IPS-20b (cell line): ENCODE measurements at regions not wholly inside any gene's neighbourhood (a gene's known extent, or its start where the extent isn't known, plus 50 kb on each side); places are given as distances from the start of the nearest gene placed in this dataset.

Experiments used
- H3K27ac ChIP-seq: one replicate; pipeline ENCODE4 v1.5.1; 2013; ENCODE audit warnings: low read length
- H3K27me3 ChIP-seq: 2 replicates; pipeline ENCODE4 v1.6.1; 2013; ENCODE audit warnings: mild to moderate bottlenecking, low read length, inconsistent platforms; ENCODE audit not compliant: insufficient read depth
- H3K36me3 ChIP-seq: 2 replicates; pipeline ENCODE4 v1.6.1; 2013; ENCODE audit warnings: low read depth, mild to moderate bottlenecking, inconsistent platforms, low read length, moderate library complexity; ENCODE audit not compliant: insufficient read depth
- H3K4me1 ChIP-seq: 2 replicates; pipeline ENCODE4 v1.6.1; 2013; ENCODE audit warnings: mild to moderate bottlenecking, control low read depth, inconsistent platforms, low read length, moderate library complexity; ENCODE audit not compliant: insufficient read depth
- H3K4me3 ChIP-seq: 2 replicates; pipeline ENCODE4 v1.5.1; 2013; ENCODE audit warnings: mild to moderate bottlenecking, low read length, inconsistent platforms
- H3K9ac ChIP-seq: 2 replicates; pipeline ENCODE4 v1.6.1; 2013; ENCODE audit warnings: low read depth, mild to moderate bottlenecking, inconsistent platforms, low read length, moderate library complexity
- H3K9me3 ChIP-seq: 2 replicates; pipeline ENCODE4 v1.6.1; 2013; ENCODE audit warnings: mild to moderate bottlenecking, low read depth, low read length, inconsistent platforms; ENCODE audit not compliant: insufficient read depth

- no peaks in the 10 kb centered on the region for H3K9me3 ChIP-seq
- H3K4me3 ChIP-seq: no peak overlapping the region
- H3K36me3 ChIP-seq: no peaks in the 10 kb centered on the region
- no peak overlapping the region for H3K9ac ChIP-seq
- H3K27ac ChIP-seq: no peak overlapping the region
- no peaks in the 10 kb centered on the region for H3K27me3 ChIP-seq
- H3K4me1 ChIP-seq: no peaks in the 10 kb centered on the region
Observed at GRCh38 chr10:56844978-56845529, 484.0 kb upstream of the ZWINT start.

DNA sequence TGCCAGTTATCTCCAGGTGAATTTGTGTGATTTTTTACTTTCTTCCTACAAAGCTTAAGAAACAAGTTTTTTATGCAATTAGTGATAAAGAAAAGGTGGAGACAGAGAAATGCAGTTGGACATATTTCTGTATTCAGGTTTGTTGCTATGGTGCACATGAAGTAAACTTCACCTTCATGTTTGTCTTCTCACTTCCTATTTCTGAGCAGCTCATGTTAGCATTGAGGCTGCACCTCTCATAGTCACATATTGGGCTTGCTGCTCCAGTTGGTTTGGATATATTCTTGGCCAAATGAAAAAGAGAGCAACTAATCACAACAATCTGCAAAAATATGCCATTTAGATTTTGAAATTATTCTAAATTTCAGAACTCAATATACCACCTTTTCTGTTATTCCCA, 475.6 kb upstream of the ZWINT start:
- Histone ChIP-seq H3K4me1 (no peaks in the 10 kb centered on the region), H3K4me3 (no peak overlapping the region), H3K36me3 (no peaks in the 10 kb centered on the region), H3K9me3 (no peaks in the 10 kb centered on the region), H3K27me3 (no peaks in the 10 kb centered on the region), H3K27ac (no peak overlapping the region), H3K9ac (no peak overlapping the region)

DNA sequence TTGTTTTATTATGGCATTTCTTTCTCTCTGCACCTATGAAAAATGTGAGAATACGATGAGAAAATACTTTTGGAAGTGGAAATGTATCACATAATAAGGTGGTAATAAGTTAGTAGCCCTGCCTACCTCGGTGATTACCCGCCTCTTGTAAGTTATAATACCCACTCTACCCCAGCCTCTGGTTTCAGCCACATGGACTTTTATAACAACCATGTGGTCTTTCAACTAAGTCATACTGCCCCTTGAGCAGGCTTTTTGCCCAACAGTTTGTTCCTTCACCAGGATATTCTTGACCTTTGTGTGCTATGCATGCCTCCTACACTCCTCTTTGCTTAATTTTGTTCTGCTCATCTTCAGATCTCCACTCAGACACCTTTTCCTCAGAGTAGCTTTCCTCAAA, 470.6 kb upstream of the ZWINT start:
- Histone ChIP-seq H3K9me3 (no peaks in the 10 kb centered on the region), H3K27me3 (no peaks in the 10 kb centered on the region), H3K9ac (no peak overlapping the region), H3K4me1 (no peaks in the 10 kb centered on the region), H3K36me3 (no peaks in the 10 kb centered on the region), H3K27ac (no peak overlapping the region), H3K4me3 (no peak overlapping the region)

DNA sequence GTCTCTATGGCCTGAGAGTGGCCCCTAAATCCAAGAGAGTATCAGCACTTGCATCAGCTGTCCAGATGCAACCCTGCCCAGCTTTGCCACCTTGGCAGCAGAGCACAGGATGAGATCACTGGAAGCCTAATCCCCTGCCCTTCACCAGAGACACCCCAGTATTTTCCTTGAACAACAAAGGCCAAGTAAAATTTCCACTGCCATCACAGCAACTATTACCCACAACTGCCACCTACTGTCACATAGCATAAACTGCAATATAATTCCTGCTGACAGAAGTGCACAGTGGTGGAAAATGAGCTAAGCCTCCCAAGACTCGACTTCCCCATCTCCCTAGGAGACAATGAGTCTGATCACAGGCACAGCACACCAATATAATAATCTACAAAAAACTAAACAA, 462.8 kb upstream of the ZWINT start:
- Histone ChIP-seq H3K27ac (no peak overlapping the region), H3K9me3 (no peaks in the 10 kb centered on the region; the same call in 1 of the 2 replicates), H3K9ac (no peak overlapping the region), H3K36me3 (no peaks in the 10 kb centered on the region), H3K27me3 (no peaks in the 10 kb centered on the region), H3K4me3 (no peak overlapping the region), H3K4me1 (no peaks in the 10 kb centered on the region)

DNA sequence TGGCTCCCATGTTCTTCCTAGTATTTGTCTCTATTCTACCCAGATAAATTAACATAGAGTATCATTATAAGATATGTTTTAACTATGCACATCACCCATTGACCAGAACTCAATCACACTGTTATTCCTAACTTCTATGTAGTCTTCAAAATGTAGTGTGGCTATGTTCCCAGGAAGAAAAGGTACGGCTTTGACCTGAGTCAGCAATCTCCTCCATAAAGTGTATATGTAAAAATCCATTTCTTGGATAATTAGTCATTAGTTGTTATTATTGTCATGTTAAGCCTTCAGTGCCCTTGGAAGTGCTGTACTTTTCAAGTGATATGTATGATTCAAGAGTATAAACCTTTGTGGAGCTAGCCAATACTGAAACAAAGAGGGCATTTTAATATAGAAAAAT, 444.0 kb upstream of the ZWINT start:
- no peak overlapping the region for H3K9ac ChIP-seq
- no peak overlapping the region for H3K4me3 ChIP-seq
- no peaks in the 10 kb centered on the region for H3K9me3 ChIP-seq
- H3K27me3 ChIP-seq: no peaks in the 10 kb centered on the region
- no peaks in the 10 kb centered on the region for H3K36me3 ChIP-seq
- 0 out of 2 replicates have a peak, but pooled peaks cover 5% of the 10 kb centered on the region for H3K4me1 ChIP-seq
- H3K27ac ChIP-seq: no peak overlapping the region

GRCh38 chr10:56785292-56785691, 424.2 kb upstream of the ZWINT start:
- H3K4me1 ChIP-seq: no peaks in the 10 kb centered on the region
- no peaks in the 10 kb centered on the region for H3K36me3 ChIP-seq
- no peak overlapping the region for H3K9ac ChIP-seq
- no peaks in the 10 kb centered on the region for H3K27me3 ChIP-seq
- H3K9me3 ChIP-seq: no peaks in the 10 kb centered on the region
- H3K4me3 ChIP-seq: no peak overlapping the region
- no peak overlapping the region for H3K27ac ChIP-seq

GRCh38 chr10:56782503-56782902, 421.4 kb upstream of the ZWINT start:
- H3K36me3 ChIP-seq: no peaks in the 10 kb centered on the region
- H3K4me1 ChIP-seq: no peaks in the 10 kb centered on the region
- H3K27ac ChIP-seq: no peak overlapping the region
- H3K9me3 ChIP-seq: no peaks in the 10 kb centered on the region
- H3K9ac ChIP-seq: no peak overlapping the region
- no peaks in the 10 kb centered on the region for H3K27me3 ChIP-seq
- no peak overlapping the region for H3K4me3 ChIP-seq

DNA sequence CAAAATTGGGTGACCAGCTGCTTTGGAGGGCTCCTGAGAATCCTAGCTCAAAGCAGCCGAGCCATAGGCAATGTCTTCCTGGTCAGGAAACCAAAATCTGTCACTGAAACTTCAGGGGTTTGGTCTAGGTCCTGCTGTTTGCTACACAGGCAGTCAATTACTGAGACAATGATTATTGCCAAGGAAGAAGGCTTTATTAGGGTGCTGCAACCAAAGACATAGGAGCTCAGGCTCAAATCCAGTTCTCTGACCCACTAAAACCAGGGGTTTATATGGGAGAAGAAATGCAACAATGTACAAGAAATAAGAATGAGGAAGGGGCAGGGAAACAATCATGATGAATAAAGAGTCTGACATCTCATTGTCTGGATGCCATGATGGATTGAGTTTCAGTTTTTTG, 410.3 kb upstream of the ZWINT start:
- no peaks in the 10 kb centered on the region for H3K36me3 ChIP-seq
- H3K4me1 ChIP-seq: no peaks in the 10 kb centered on the region
- no peak overlapping the region for H3K9ac ChIP-seq
- H3K4me3 ChIP-seq: no peak overlapping the region
- no peak overlapping the region for H3K27ac ChIP-seq
- no peaks in the 10 kb centered on the region for H3K27me3 ChIP-seq
- peaks cover 38% of the 10 kb centered on the region for H3K9me3 ChIP-seq

GRCh38 chr10:56763090-56763489, 402.0 kb upstream of the ZWINT start:
- no peaks in the 10 kb centered on the region for H3K36me3 ChIP-seq
- H3K4me1 ChIP-seq: no peaks in the 10 kb centered on the region
- H3K27me3 ChIP-seq: no peaks in the 10 kb centered on the region
- no peak overlapping the region for H3K27ac ChIP-seq
- H3K4me3 ChIP-seq: no peak overlapping the region
- no peak overlapping the region for H3K9ac ChIP-seq
- H3K9me3 ChIP-seq: peaks cover 29% of the 10 kb centered on the region

- Histone ChIP-seq H3K27ac (no peak overlapping the region), H3K4me1 (no peaks in the 10 kb centered on the region), H3K9ac (no peak overlapping the region), H3K27me3 (no peaks in the 10 kb centered on the region), H3K36me3 (no peaks in the 10 kb centered on the region), H3K9me3 (0 out of 2 replicates have a peak, but pooled peaks cover 4% of the 10 kb centered on the region), H3K4me3 (no peak overlapping the region)
Observed at GRCh38 chr10:56745490-56745889, 384.4 kb upstream of the ZWINT start.

GRCh38 chr10:56728349-56728748, 367.3 kb upstream of the ZWINT start:
- Histone ChIP-seq H3K4me1 (no peaks in the 10 kb centered on the region), H3K36me3 (no peaks in the 10 kb centered on the region), H3K9me3 (no peaks in the 10 kb centered on the region), H3K4me3 (no peak overlapping the region), H3K9ac (no peak overlapping the region), H3K27me3 (no peaks in the 10 kb centered on the region), H3K27ac (no peak overlapping the region)

GRCh38 chr10:56722912-56723311, 361.9 kb upstream of the ZWINT start:
- H3K36me3 ChIP-seq: no peaks in the 10 kb centered on the region

More at GRCh38 chr10:56722912-56723311, 361.9 kb upstream of the ZWINT start:
- Histone ChIP-seq H3K27me3 (no peaks in the 10 kb centered on the region), H3K9ac (no peak overlapping the region), H3K4me3 (no peak overlapping the region), H3K4me1 (no peaks in the 10 kb centered on the region), H3K27ac (no peak overlapping the region), H3K9me3 (no peaks in the 10 kb centered on the region)
